ENCODE measurements at regions not wholly inside any gene's neighbourhood (a gene's known extent, or its start where the extent isn't known, plus 50 kb on each side); places are given as distances from the start of the nearest gene placed in this dataset.
"Not testable (repeated sequence)": the region's sequence is repeated elsewhere in the genome, so short reads cannot be mapped to it uniquely, and the experiment has no call there.

DNA sequence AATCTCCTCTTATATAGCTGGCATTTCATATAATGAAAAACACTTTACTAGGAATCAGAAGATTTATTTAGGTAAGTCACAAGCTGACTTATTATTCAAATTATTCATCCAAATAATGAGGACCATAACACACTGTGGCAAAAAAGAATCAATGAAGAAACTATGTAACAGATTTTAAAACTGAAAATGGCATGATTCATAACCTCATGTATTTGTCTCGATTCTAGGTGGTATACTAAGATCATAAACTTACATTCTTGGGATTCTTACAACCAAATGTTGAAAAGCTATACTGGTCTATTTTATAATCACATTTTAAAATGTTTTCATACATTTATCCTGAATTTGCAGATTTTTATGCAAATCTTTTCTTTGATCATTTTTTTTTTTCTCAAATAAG lies 69.6 kb upstream of the ZSCAN2 start:
- TF ChIP-seq, protein P1, sequence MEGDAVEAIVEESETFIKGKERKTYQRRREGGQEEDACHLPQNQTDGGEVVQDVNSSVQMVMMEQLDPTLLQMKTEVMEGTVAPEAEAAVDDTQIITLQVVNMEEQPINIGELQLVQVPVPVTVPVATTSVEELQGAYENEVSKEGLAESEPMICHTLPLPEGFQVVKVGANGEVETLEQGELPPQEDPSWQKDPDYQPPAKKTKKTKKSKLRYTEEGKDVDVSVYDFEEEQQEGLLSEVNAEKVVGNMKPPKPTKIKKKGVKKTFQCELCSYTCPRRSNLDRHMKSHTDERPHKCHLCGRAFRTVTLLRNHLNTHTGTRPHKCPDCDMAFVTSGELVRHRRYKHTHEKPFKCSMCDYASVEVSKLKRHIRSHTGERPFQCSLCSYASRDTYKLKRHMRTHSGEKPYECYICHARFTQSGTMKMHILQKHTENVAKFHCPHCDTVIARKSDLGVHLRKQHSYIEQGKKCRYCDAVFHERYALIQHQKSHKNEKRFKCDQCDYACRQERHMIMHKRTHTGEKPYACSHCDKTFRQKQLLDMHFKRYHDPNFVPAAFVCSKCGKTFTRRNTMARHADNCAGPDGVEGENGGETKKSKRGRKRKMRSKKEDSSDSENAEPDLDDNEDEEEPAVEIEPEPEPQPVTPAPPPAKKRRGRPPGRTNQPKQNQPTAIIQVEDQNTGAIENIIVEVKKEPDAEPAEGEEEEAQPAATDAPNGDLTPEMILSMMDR (IDR thresholded peaks at IDR 0.05 in 2 of 3, conservative IDR thresholded peaks at IDR 0.05 in 1 of 3; ENCODE audit: borderline replicate concordance in 1 of 3, insufficient read depth in 1 of 3, low read depth in 2 of 3, low read length in 2 of 3), result not testable (repeated sequence)
- not testable (repeated sequence) for TF ChIP-seq SIN3A (IDR thresholded peaks at IDR 0.05; ENCODE audit: low read depth)
